ENCODE measurements at regions not wholly inside any gene's neighbourhood (a gene's known extent, or its start where the extent isn't known, plus 50 kb on each side); places are given as distances from the start of the nearest gene placed in this dataset.

- TF ChIP-seq, protein P1, sequence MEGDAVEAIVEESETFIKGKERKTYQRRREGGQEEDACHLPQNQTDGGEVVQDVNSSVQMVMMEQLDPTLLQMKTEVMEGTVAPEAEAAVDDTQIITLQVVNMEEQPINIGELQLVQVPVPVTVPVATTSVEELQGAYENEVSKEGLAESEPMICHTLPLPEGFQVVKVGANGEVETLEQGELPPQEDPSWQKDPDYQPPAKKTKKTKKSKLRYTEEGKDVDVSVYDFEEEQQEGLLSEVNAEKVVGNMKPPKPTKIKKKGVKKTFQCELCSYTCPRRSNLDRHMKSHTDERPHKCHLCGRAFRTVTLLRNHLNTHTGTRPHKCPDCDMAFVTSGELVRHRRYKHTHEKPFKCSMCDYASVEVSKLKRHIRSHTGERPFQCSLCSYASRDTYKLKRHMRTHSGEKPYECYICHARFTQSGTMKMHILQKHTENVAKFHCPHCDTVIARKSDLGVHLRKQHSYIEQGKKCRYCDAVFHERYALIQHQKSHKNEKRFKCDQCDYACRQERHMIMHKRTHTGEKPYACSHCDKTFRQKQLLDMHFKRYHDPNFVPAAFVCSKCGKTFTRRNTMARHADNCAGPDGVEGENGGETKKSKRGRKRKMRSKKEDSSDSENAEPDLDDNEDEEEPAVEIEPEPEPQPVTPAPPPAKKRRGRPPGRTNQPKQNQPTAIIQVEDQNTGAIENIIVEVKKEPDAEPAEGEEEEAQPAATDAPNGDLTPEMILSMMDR (conservative IDR thresholded peaks at IDR 0.05 in 1 of 2, IDR thresholded peaks at IDR 0.05 in 1 of 2; ENCODE audit: low read depth in 1 of 2, low read length in 2 of 2) = no peak
- TF ChIP-seq EZH2 (IDR thresholded peaks at IDR 0.05; ENCODE audit: low read length, missing control alignments) = no peak
Observed at GRCh38 chr3:26340001-26340400, 282.6 kb upstream of the LRRC3B start.
